A673 (cell line): ENCODE measurements at regions not wholly inside any gene's neighbourhood (a gene's known extent, or its start where the extent isn't known, plus 50 kb on each side); places are given as distances from the start of the nearest gene placed in this dataset.

ENCODE experiments used
- BruUV-seq: library from RNA; stranded (reverse); fragments of 400-500 nt; replicated peaks from 2 replicates; lab custom pipeline; 2021; lab: Mats Ljungman, UMichigan
- CTCF ChIA-PET: fragments of 300-600 bp; sonication (Branson Sonifier 250); formaldehyde crosslinking; loops from one replicate; lab custom pipeline; 2022; ENCODE audit warnings: antibody characterized with exemption; lab: Charles Lee
- POLR2A ChIA-PET: fragments of 300-600 bp; sonication (Branson Sonifier 250); formaldehyde crosslinking; loops from one replicate; lab custom pipeline; 2022; ENCODE audit warnings: antibody characterized with exemption; ENCODE audit not compliant: low non-redundant PET; lab: Charles Lee
- DNase-seq: peaks from one replicate; pipeline ENCODE4 v3.0.0-alpha.2; 2015; ENCODE audit warnings: low spot score
- H3K27ac ChIP-seq: fragments of 200-600 bp; sonication (generic); 2 replicates; pipeline ENCODE4 v1.5.1; 2016; ENCODE audit warnings: mixed run types, low read depth, mild to moderate bottlenecking, mixed read lengths, antibody characterized with exemption, low read length; ENCODE audit not compliant: poor library complexity, severe bottlenecking
- H3K27me3 ChIP-seq: fragments of 200-600 bp; sonication (generic); replicated peaks from 2 replicates; pipeline ENCODE4 v1.6.1; 2017; ENCODE audit warnings: mixed run types, low read depth, mild to moderate bottlenecking, mixed read lengths, antibody characterized with exemption, low read length; ENCODE audit not compliant: insufficient read depth, poor library complexity
- H3K36me3 ChIP-seq: fragments of 200-600 bp; sonication (generic); 2 replicates; pipeline ENCODE4 v1.6.1; 2016; ENCODE audit warnings: mixed run types, mild to moderate bottlenecking, mixed read lengths, antibody characterized with exemption, low read length; ENCODE audit not compliant: insufficient read depth, poor library complexity, severe bottlenecking
- H3K4me1 ChIP-seq: fragments of 200-600 bp; sonication (generic); 2 replicates; pipeline ENCODE4 v1.6.1; 2017; ENCODE audit warnings: mixed run types, mild to moderate bottlenecking, mixed read lengths, antibody characterized with exemption, low read length; ENCODE audit not compliant: insufficient read depth, poor library complexity, severe bottlenecking
- H3K4me3 ChIP-seq: fragments of 200-600 bp; sonication (generic); 2 replicates; pipeline ENCODE4 v1.5.1; 2016; ENCODE audit warnings: low read depth, mixed run types, mild to moderate bottlenecking, mixed read lengths, low read length; ENCODE audit not compliant: poor library complexity, severe bottlenecking
- H3K9me3 ChIP-seq: fragments of 200-600 bp; sonication (generic); 2 replicates; pipeline ENCODE4 v1.6.1; 2016; ENCODE audit warnings: mixed run types, low read depth, mild to moderate bottlenecking, mixed read lengths, antibody characterized with exemption, low read length; ENCODE audit not compliant: poor library complexity, severe bottlenecking
- CTCF ChIP-seq: fragments of 300-800, 200-600 bp; sonication (generic); conservative IDR thresholded peaks from 2 replicates; pipeline ENCODE4 v1.5.1; 2017; ENCODE audit warnings: low read depth, mild to moderate bottlenecking, antibody characterized with exemption, low read length, moderate library complexity, mixed read lengths
- EZH2 ChIP-seq: fragments of 200-600 bp; sonication (generic); IDR thresholded peaks from 2 replicates; pipeline ENCODE4 v1.6.1; 2017; ENCODE audit warnings: borderline replicate concordance, low read depth, mild to moderate bottlenecking, mixed read lengths, antibody characterized with exemption, low read length; ENCODE audit not compliant: poor library complexity, severe bottlenecking
- intact Hi-C: fragments of 100-400 bp; cut with micrococcal nuclease; formaldehyde crosslinking; loops from one replicate; pipeline ENCODE4 v1.10.0; 2022; ENCODE audit not compliant: unreplicated experiment

- Histone ChIP-seq H3K36me3 (no peaks in the 10 kb centered on the region), H3K27me3 (peaks cover 3% of the 10 kb centered on the region), H3K9me3 (no peaks in the 10 kb centered on the region), H3K4me3 (no peak overlapping the region), H3K4me1 (no peaks in the 10 kb centered on the region), H3K27ac (no peak overlapping the region)
- POLR2A ChIA-PET = no interaction called here
- no peak for TF ChIP-seq CTCF
- no peak for TF ChIP-seq EZH2
- intact Hi-C loops = no loop called here
- DNase-seq = no peak
- no TSS peak for BruUV-seq
- CTCF ChIA-PET = no interaction called here
Measured at GRCh38 chr2:2926858-2927175, 450.8 kb downstream of the EIPR1 start.

GRCh38 chr2:2926009-2926857 lies 451.4 kb downstream of the EIPR1 start:
- Histone ChIP-seq H3K27me3 (peaks cover 3% of the 10 kb centered on the region), H3K36me3 (no peaks in the 10 kb centered on the region), H3K27ac (no peak overlapping the region), H3K4me3 (no peak overlapping the region), H3K4me1 (no peaks in the 10 kb centered on the region), H3K9me3 (no peaks in the 10 kb centered on the region)
- POLR2A ChIA-PET = no interaction called here
- BruUV-seq = no TSS peak
- CTCF ChIA-PET = no interaction called here
- DNase-seq = no peak
- TF ChIP-seq EZH2 = no peak
- no peak for TF ChIP-seq CTCF
- intact Hi-C loops = no loop called here

- H3K4me3 ChIP-seq = no peak overlapping the region
- no peaks in the 10 kb centered on the region for H3K4me1 ChIP-seq
- DNase-seq = no peak
- CTCF ChIA-PET = no interaction called here
- TF ChIP-seq EZH2 (no peak), CTCF (no peak)
- H3K27me3 ChIP-seq = no peaks in the 10 kb centered on the region
- H3K9me3 ChIP-seq = no peaks in the 10 kb centered on the region
- intact Hi-C loops = no loop called here
- H3K27ac ChIP-seq = no peak overlapping the region
- POLR2A ChIA-PET = no interaction called here
- H3K36me3 ChIP-seq = no peaks in the 10 kb centered on the region
- no TSS peak for BruUV-seq
Measured at GRCh38 chr2:2922156-2922555, 455.5 kb downstream of the EIPR1 start.
